H1 (cell line): ENCODE measurements at regions not wholly inside any gene's neighbourhood (a gene's known extent, or its start where the extent isn't known, plus 50 kb on each side); places are given as distances from the start of the nearest gene placed in this dataset.

Experiments
- CREB1 ChIP-seq: IDR thresholded peaks from 2 replicates; pipeline ENCODE4 v1.6.1; 2012; ENCODE audit warnings: inconsistent platforms
- HDAC2 ChIP-seq, 2 experiments: fragments of 300-600 bp in 1 of 2; sonication (generic) in 1 of 2; IDR thresholded peaks; 2 replicates each; pipeline ENCODE4 v1.6.1; 2011 to 2012; ENCODE audit warnings: low read depth in 2 of 2, low read length in 2 of 2, mild to moderate bottlenecking in 2 of 2, moderate library complexity in 2 of 2, borderline replicate concordance in 1 of 2, inconsistent platforms in 1 of 2
- MAFK ChIP-seq: IDR thresholded peaks from 2 replicates; pipeline ENCODE4 v1.6.1; 2012; ENCODE audit warnings: low read depth, mild to moderate bottlenecking, improper control_type of control experiment, low read length
- TF ChIP-seq, protein P1 (sequence below): fragments of 300-600 bp; sonication (generic); IDR thresholded peaks from 2 replicates; pipeline ENCODE4 v1.7.1; 2012; ENCODE audit warnings: low read length, moderate library complexity, mild to moderate bottlenecking, inconsistent platforms; ENCODE audit not compliant: insufficient replicate concordance

DNA sequence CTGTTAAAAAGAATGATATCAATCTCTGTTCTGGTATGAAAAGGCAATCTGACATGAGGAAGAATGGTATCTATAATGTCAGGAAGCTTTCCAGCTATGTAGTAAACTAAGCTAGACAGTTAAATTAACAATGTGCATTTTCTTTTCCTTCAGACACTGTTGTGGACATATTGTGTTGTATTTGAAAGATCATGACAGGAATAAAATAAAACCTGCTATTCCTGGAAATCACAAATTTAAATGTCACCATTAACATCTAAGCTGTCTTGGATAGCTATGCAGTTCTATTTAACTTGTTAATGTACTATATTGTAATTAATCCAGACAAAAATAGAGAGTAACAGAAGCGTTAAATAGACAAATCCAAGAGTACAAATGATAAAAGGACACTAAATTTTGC, 297.4 kb upstream of the LUZP2 start (continued):
- TF ChIP-seq MAFK = no peak
- TF ChIP-seq HDAC2 (IDR thresholded peaks at IDR 0.05; ENCODE audit: borderline replicate concordance in 1 of 2, low read depth in 2 of 2, low read length in 2 of 2) = no peak
- TF ChIP-seq CREB1 = no peak
- TF ChIP-seq, protein P1, sequence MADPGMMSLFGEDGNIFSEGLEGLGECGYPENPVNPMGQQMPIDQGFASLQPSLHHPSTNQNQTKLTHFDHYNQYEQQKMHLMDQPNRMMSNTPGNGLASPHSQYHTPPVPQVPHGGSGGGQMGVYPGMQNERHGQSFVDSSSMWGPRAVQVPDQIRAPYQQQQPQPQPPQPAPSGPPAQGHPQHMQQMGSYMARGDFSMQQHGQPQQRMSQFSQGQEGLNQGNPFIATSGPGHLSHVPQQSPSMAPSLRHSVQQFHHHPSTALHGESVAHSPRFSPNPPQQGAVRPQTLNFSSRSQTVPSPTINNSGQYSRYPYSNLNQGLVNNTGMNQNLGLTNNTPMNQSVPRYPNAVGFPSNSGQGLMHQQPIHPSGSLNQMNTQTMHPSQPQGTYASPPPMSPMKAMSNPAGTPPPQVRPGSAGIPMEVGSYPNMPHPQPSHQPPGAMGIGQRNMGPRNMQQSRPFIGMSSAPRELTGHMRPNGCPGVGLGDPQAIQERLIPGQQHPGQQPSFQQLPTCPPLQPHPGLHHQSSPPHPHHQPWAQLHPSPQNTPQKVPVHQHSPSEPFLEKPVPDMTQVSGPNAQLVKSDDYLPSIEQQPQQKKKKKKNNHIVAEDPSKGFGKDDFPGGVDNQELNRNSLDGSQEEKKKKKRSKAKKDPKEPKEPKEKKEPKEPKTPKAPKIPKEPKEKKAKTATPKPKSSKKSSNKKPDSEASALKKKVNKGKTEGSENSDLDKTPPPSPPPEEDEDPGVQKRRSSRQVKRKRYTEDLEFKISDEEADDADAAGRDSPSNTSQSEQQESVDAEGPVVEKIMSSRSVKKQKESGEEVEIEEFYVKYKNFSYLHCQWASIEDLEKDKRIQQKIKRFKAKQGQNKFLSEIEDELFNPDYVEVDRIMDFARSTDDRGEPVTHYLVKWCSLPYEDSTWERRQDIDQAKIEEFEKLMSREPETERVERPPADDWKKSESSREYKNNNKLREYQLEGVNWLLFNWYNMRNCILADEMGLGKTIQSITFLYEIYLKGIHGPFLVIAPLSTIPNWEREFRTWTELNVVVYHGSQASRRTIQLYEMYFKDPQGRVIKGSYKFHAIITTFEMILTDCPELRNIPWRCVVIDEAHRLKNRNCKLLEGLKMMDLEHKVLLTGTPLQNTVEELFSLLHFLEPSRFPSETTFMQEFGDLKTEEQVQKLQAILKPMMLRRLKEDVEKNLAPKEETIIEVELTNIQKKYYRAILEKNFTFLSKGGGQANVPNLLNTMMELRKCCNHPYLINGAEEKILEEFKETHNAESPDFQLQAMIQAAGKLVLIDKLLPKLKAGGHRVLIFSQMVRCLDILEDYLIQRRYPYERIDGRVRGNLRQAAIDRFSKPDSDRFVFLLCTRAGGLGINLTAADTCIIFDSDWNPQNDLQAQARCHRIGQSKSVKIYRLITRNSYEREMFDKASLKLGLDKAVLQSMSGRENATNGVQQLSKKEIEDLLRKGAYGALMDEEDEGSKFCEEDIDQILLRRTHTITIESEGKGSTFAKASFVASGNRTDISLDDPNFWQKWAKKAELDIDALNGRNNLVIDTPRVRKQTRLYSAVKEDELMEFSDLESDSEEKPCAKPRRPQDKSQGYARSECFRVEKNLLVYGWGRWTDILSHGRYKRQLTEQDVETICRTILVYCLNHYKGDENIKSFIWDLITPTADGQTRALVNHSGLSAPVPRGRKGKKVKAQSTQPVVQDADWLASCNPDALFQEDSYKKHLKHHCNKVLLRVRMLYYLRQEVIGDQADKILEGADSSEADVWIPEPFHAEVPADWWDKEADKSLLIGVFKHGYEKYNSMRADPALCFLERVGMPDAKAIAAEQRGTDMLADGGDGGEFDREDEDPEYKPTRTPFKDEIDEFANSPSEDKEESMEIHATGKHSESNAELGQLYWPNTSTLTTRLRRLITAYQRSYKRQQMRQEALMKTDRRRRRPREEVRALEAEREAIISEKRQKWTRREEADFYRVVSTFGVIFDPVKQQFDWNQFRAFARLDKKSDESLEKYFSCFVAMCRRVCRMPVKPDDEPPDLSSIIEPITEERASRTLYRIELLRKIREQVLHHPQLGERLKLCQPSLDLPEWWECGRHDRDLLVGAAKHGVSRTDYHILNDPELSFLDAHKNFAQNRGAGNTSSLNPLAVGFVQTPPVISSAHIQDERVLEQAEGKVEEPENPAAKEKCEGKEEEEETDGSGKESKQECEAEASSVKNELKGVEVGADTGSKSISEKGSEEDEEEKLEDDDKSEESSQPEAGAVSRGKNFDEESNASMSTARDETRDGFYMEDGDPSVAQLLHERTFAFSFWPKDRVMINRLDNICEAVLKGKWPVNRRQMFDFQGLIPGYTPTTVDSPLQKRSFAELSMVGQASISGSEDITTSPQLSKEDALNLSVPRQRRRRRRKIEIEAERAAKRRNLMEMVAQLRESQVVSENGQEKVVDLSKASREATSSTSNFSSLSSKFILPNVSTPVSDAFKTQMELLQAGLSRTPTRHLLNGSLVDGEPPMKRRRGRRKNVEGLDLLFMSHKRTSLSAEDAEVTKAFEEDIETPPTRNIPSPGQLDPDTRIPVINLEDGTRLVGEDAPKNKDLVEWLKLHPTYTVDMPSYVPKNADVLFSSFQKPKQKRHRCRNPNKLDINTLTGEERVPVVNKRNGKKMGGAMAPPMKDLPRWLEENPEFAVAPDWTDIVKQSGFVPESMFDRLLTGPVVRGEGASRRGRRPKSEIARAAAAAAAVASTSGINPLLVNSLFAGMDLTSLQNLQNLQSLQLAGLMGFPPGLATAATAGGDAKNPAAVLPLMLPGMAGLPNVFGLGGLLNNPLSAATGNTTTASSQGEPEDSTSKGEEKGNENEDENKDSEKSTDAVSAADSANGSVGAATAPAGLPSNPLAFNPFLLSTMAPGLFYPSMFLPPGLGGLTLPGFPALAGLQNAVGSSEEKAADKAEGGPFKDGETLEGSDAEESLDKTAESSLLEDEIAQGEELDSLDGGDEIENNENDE = no peak
